Loucy (cell line): ENCODE measurements at regions not wholly inside any gene's neighbourhood (a gene's known extent, or its start where the extent isn't known, plus 50 kb on each side); places are given as distances from the start of the nearest gene placed in this dataset.

Experiments
- EZH2phosphoT487 ChIP-seq: fragments of 200-600 bp; IDR thresholded peaks from 2 replicates; pipeline ENCODE4 v1.6.1; 2018; ENCODE audit warnings: antibody characterized with exemption, mild to moderate bottlenecking, moderate library complexity, borderline replicate concordance
- TF ChIP-seq, protein P1 (sequence below): fragments of 200-600 bp; sonication (generic); conservative IDR thresholded peaks from 2 replicates; pipeline ENCODE4 v1.5.1; 2014; ENCODE audit warnings: mild to moderate bottlenecking, antibody characterized with exemption, low read length

DNA sequence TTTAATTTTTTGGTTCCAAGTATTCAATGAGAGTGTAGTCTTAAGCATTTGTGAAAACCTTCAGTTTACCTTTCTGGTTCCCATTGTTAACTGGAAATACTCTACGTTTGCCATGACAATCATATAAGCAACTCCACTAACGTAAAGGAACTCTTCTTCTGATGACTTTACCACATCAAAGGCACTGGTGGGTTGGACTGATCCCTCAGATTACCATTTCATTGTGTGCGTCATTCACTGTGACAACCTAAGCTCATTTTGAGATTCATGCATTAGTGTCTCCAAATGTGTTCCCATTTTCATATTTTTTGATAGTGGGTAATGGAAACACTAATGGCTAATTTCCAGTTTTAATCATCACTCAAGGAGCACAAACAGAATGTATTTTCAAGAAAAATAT lies 119.9 kb upstream of the COL1A2 start:
- TF ChIP-seq, protein P1, sequence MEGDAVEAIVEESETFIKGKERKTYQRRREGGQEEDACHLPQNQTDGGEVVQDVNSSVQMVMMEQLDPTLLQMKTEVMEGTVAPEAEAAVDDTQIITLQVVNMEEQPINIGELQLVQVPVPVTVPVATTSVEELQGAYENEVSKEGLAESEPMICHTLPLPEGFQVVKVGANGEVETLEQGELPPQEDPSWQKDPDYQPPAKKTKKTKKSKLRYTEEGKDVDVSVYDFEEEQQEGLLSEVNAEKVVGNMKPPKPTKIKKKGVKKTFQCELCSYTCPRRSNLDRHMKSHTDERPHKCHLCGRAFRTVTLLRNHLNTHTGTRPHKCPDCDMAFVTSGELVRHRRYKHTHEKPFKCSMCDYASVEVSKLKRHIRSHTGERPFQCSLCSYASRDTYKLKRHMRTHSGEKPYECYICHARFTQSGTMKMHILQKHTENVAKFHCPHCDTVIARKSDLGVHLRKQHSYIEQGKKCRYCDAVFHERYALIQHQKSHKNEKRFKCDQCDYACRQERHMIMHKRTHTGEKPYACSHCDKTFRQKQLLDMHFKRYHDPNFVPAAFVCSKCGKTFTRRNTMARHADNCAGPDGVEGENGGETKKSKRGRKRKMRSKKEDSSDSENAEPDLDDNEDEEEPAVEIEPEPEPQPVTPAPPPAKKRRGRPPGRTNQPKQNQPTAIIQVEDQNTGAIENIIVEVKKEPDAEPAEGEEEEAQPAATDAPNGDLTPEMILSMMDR = no peak
- TF ChIP-seq EZH2phosphoT487 = no peak
